NCI-H146 (cell line): ENCODE measurements at regions not wholly inside any gene's neighbourhood (a gene's known extent, or its start where the extent isn't known, plus 50 kb on each side); places are given as distances from the start of the nearest gene placed in this dataset.

Source experiments
- DNase-seq: peaks from one replicate; lab custom pipeline; 2025; lab: John Stamatoyannopoulos, UW

DNA sequence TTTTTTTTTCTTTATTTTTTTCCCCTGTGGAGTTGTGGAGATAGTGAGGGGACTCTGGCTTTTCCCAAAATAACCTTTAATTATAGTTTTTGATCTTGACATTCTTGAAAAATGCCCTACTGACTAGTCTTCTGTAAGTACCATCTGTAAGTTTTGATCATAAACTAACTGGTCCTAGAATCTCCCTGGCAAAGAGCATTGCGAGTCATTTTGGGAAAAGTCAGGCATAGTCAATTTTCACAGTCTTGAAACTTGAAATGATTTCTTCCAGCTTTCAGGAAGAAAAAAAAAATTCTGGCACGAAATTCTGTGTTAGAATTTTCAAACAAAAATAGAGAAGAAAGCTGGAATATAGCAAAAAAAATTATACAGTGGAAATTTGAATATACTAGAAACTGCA is 181.2 kb upstream of the SNX7 start:
- no peak for DNase-seq

DNA sequence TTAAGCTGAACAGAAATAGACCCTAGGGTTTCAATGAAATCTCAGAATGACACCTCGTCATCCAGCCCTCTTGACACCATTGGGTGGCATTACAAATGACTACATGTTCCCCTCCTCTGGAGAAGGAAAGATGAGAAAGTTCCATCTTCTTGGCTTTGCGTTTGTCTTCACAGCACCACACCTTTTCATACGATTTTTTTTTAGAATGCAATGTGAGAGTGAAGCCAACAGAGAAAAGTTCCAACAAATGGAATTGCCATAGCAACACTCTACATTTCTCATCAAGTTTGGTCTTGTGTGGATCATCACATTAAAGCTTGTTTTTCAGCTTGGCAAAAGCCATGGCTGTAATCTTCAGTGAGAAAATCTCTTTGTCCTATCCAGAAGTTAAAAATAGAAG is 183.4 kb upstream of the SNX7 start:
- no peak for DNase-seq

DNA sequence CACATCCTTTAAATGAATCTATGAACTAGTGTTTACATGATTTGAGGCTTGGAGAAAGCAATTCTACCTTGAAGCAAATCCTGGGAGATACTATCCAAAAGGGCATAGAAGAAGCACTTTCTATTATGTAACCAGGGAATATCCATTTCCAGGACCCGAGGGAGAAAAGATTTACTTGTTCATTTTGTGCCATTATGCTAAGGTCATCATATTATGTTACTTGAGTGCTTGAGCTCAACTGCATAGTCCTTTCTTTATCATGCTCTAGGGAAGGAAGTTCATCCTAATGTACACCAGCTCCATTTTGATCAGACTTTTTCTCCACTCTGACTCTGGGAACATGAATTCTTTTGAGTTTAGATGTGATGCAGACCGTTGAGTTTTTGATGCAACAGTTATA is 188.6 kb upstream of the SNX7 start:
- DNase-seq = no peak

DNA sequence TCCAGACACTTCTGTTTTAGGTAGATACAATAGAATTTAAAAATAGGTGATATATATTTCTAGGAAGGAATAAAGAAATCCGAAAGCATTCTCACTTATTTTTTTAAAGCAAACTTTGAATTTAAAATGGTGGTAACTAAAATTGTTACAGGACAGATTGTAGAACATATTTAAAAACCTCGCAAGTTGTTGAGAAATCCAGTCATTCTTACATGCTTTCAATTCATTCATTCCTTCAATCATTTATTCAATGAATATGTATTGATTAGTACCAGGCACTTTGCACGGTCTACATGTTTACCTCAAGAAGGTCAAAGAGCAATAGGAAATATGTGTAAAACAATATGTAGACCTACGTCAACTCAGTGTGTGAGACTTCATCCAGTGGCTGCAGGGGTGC is 189.9 kb upstream of the SNX7 start:
- no peak for DNase-seq

DNA sequence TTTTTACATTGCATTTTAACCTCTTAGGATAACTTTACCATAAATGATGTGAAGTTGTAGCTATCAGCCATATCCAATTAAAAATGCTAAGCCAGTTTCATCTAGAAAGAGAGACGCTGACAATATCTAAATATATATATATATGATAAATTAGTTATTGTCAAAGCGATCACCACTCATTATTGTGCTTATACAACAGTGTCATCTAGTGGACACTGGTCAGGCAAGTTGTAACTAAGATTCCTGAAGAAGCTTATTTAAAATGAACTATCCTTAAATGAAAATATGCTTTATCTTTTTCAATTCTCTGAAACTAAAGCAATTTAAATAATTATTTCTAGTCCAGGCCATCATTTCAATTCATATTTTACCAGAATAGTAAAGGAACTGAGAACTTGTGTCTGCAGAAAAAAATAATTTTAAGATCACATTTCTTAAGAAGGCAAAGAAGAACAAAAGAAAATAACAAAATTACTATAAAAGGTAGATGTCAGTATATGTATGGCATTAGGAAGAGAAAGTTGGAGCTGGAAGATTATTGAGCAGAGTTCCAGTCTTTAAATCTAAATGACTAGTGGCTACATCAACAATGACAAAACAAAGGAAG is 193.3 kb upstream of the SNX7 start:
- peak; percentile 3 for DNase-seq

DNA sequence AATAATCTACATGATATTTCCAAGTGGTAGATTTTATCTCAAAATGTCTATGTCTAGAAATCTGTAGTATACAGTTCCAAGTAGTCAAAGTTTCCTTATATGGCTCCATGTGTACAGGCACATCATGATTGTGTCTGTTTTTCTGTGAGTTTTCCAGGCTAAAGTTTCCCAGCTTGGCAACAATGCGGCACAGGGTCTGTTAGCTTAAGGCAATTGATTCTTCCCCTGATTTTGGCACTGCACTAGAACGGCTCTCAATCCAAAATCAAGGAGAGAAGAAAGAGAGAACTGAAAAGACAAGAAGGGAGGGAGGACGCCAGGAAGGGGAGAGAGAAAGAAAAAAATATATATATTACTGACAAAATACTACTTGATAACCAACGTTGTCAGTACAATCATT is 193.9 kb upstream of the SNX7 start:
- DNase-seq = no peak

DNA sequence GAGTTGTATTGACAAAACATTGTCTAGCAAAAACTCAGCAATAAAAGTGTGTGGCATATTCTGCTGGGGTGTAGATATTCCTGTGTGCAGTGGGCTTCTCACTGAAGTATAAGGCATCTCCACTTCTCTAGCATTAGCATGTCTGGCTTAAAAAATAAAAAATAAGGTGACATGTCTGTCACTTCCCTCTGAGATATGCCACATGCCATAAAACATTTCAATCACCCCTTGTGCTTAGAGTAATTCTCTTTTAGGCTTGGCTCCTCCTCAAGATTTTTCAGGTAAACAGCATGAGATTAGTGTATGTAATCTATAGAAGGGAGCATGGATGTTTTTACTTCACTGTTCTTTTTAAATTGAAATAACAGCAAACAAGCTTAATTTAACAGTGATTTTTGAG is 194.4 kb upstream of the SNX7 start:
- no peak for DNase-seq

DNA sequence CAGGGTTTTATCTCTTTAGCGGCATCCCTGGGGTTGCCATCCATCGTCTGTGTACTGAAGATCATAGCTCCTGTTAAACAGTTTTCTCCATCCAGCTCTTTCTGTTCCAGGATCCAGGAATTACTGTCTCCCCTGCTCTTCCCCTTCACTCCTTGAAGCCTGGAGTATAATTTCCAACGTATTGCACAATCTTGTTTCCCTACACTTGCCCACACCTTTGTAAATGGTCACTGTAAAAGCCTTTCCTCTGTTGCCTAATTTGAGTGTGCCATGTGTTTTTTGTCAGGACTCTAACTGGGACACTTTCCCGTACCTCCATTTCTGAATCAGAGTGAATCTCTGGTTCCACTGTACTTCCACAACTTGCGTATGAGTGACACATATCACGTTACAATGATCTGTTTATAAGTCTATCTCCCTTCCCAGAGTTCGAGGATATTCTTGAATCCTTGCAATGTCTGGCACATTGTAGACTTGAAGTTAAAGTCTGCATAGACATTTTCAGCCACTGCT is 199.6 kb upstream of the SNX7 start:
- no peak for DNase-seq

DNA sequence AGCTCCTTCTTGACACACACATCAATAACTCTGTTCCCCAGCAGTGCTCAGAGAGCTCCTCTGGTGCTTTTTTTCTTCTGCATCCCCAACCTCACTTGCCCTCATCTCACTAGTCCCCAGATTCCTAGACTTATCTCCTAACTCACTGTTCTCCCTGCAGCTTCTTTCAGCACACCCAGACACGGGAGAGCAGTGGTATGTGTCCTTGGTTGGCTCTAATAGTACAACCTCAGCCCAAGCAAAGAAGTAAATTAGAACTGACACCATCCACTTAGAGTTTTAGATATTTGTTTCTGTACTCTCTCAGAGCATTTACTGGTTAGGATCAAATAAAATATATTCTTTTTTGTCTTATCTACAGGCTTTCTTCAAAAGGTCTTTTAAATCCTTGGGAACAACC is 201.4 kb upstream of the SNX7 start:
- DNase-seq = no peak

DNA sequence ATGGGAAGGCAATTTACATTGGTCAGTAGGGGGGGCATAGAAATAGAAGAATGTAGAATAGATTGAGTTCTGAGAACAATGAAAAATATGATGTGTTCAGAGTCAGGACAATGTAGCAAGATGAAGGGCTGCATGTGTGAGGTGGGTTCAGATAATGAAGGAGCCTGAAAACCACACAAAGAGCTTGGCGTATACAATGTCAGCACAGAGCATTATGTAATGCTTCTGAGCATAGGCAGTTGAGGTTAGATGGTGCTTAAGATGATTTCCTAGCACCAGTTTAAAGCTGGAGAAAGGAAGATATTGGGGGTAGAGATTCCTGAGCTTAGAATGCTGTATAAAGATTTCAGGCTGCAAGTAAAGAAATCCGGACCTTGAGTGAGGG is 202.0 kb upstream of the SNX7 start:
- no peak for DNase-seq

DNA sequence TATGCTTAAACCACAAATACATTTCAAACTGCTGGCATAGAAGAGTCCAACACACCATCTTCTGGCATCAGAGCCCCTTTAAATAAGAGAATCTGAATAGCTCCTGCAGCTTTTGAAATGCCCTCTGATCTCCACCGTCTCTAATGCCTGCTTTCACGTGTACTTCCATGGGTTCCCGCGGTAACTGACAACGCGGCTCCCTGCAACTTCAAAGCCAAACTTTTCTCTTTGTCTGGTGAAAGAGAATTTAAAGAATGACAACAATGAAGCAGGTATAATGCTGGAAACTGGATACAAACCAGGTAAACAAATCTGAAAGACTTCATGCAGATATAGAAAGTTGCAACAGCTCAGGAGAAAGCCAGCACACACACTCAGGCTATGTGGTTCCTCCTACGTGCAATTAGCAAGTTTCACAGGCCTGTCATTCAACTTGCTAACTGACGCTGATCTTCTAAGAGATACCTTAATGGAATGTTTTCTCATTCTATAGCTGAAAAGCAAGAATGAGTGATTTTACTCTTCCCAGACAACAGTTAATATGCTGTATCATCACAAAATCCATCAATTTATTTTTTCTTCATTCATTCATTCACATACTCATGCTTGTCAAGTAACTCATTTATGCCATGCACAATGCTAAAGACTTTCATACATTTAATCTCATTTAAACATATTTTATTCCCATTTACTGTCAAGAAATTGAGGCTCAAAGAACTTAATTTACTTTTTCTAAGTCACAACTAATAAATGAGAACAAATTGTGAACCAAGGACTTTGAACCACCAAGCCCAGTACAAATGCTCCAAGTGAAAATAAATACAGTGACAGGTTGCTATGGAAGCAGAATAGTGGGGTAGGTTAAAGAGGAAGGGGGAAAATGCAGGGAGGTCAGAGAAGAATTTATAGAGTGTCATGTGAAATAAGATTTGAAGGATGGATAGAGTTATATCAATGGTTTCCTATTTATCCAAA is 202.7 kb upstream of the SNX7 start:
- DNase-seq = no peak

DNA sequence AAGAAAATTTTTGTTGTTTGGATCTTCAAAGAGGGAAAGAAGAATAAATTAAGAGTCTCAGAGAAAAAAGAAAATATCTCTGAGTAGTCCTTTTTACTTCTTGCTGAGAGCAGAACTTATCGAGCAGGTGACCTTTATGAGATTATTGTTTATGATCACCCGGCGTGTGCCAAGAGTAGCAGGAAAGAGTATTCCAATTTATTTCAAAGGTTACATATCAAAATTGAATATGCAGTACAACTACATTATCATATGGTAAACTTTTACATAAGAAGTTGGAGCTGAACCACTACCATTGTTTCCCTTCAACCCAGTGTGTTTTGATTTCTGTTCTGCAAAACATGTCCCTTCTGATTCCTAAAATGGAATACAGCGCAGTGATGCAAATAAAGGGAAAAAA is 204.3 kb upstream of the SNX7 start:
- no peak for DNase-seq

DNA sequence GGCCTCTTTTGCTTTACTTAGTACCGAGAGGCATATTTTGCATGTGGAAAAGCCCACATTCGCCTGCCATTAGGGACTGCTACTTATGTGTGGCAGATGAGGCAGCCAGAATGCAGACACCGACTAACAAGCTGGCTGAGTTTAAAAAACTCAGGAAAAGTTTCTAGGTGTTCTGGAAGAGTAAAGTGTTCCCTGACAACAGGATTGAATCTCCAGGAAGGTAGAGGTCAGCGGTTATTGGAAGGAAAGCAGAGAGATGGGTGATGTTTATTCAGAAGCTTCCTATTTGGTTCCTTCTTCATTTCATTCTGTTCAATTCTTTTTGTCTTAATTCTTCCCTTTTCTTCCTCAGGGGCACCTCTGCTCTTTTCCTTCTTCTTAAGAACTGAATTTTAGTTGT is 206.9 kb upstream of the SNX7 start:
- no peak for DNase-seq

DNA sequence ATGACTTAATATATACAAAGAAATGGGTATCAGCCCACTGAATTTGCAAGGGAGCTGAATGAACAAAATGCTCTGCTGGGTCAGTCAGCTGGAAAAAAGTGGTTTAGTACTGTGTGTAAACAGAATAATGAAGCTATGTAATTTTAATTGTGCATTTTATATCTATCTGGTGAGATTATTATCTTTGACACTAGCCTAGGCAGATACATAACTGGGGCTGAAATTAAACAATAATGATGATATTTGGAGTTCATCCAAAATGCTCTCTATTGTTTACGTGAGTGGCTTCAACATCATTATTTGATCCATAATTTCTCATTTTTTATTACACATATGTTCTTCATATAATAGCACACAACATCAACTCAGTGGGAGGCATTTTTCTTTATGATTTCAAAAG is 208.5 kb upstream of the SNX7 start:
- no peak for DNase-seq

DNA sequence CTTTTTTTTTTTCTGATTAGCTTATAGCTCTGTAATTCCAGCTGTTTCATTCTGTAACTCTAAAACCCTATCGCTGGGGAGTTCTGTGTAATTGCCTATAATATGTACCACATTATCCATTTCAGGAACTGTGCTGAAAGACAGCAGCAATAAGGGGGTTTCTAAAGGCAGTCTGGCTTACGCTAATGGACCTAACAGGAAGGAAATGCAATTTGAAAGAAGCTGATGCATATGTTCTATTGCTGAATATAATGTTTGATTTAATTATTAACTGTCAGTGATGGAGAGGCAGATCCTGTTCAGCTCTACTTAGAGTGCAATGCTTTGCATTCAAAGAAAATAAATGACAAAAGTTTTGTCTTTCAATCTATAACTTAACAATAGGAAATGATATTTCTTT is 209.4 kb upstream of the SNX7 start:
- no peak for DNase-seq

DNA sequence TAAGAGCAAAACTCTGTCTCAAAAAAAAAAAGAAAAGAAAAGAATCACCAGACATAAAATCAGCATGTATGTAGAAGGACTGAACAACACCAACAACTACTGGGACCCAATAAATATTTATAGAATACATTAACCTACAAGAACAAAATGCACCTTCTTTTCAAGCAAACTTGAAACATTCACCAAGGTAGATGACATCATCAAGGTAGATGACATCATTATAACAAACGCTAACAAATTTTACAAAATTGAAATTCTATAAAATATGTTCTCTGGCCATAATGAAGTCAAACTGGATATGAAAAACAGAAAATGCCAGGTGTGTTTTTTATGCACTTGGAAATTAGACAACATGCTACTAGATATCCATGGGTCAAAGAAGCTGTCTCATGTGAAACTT is 220.2 kb upstream of the SNX7 start:
- DNase-seq = no peak

DNA sequence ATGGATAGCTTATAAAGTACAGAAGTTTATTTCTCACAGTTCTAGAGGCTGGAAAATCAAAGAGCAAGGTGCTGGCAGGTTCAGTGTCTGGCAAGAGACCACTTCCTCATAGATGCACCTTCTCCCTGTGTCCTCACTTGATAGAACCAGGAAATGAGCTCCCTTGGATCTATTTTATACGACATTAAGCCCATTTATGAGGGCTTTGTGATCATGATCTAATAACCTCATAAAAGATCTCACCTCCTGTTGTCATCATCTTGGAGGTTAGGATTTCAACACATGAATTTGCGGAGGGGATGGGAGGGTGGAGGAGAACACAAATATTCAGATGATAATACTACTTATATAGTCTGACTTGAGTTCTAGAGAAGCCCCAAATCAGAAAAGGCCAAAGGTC is 222.1 kb upstream of the SNX7 start:
- DNase-seq = no peak

DNA sequence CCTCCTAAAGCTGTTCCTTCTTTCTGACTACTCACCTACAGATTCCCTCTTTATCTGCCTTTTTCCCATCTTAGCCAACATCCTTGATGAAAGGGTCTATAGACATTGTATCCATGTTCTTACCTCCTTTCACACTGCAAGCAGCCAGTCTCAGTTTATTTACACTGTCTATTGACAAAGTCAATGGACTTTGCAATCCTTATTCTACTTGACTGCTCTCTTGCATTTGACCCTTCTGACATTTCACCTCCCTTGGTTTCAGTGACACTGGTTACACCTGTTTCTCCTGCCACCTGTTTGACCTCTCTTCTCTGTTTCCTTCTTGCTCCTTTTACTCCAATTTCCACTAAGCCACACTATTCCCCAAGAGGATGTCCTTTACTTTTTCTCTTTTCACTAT is 224.0 kb upstream of the SNX7 start:
- DNase-seq = no peak

DNA sequence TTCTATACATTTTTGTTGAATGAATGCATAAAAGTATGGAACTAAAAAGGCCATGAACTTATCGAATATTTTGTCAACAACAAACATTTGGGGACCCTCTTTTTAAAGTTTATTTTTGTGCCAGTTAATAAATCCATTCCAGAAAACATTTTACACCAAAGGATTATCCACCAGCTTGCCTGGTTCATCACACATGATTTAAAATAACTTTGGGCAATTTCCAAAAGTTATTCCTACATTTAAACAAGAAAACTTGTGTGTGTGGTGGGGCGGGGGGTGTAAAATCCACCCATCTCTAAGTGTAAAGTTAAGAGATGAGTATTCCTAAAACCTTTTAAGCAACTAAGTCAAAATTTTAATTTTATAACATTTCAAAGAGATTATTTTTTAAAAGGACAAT is 224.5 kb upstream of the SNX7 start:
- DNase-seq = no peak

DNA sequence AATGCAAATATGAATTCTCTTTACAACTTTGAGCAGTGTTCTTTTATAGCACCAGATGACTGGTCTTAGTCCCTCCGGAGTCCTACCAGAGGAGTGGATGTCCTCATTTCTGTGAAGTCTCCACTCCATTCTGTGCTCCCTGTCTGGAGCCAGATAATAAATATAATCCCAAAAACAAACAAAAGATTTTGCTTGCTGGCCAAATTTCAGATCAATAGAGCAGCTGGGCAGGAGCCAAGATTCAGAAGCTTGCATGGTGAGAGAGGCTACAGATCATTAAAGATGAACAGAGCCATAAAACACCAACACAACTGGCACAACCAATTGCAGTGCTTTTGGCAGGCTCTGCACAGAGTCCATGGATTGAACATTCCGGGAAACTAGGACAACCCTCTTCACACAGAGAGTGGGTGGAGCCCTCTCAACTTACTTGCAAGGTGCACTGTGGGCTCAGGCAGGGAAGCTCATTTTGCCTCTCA is 231.5 kb upstream of the SNX7 start:
- DNase-seq = no peak

DNA sequence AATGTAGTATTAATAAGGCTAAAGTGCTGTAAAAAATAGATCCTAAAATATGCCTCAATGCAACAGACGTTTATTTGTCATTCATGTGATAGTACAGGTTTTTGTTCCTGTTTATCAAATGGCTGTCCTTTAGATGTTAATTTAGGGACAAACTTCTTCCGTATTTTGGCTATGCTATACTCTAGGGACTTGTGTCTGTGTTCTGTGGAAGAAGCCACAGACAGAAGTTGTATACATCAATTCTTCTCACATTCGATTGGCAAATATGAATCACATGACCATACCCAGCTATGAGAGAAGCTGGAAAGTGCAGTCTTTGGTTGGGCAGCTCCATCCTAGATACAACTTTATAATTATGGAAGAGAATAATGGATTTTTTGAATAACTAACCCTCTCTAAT is 232.7 kb upstream of the SNX7 start:
- no peak for DNase-seq

DNA sequence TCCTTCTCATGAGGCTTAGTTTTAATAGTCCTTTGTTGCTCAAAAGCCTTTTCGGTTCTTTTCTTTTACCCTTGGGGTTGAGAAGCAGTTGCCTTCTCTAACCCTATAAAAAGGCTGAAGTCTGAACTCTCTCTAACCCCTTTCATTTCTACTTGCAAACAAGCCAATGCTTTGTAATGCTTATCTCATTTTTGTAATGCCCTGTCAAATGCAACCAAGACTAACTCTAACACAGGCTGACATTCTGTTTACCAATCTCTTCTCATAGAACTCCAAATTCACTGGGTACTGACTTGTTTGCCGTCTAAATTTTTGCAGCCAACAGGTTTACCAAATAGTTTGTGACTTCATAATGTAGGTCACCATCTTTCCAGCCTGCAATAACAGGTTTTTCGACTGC is 233.9 kb upstream of the SNX7 start:
- no peak for DNase-seq

DNA sequence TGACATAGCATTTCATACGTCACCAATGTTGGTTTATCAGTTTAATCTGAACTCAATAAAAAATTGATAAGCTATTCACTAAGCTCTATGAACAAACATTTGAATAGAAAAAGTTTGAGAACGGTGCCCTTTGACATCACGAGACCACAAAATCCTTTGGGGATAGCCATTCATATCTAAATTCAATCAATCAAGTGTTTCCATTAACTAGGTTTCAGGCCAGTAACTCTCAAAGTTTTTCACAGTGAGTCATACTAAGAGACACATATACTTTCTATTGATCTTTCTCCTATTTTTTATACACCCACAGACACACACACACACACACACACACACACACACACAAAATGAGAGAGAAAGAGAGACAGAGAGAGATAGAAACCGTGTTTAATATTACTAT is 235.4 kb upstream of the SNX7 start:
- no peak for DNase-seq

DNA sequence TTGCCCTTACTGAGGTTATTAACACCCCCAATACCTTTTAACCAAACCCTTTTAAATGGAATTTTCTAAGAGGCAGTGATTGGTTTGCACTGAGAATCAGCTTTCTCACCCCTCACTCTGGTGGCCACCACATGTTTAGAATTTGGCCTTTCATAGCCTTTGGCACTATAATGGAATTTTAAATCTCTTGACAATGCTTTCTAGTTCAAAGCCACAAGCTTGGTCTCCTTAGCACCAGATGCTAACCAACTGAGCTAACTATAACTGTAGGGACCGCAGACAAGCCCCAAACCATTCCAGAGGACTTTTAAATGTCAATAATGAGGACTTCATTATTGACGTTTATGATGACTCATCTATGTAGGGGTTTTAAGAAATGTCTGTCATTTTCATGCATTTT is 238.7 kb upstream of the SNX7 start:
- no peak for DNase-seq
